MM.1S (cell line): ENCODE measurements at regions not wholly inside any gene's neighbourhood (a gene's known extent, or its start where the extent isn't known, plus 50 kb on each side); places are given as distances from the start of the nearest gene placed in this dataset.
"Not testable (repeated sequence)": the region's sequence is repeated elsewhere in the genome, so short reads cannot be mapped to it uniquely, and the experiment has no call there.

Experiments used
- DNase-seq: peaks from one replicate; pipeline ENCODE4 v3.0.0-alpha.2; 2015
- H2AFZ ChIP-seq: fragments of 300-600 bp; sonication (generic); 2 replicates; pipeline ENCODE4 v1.6.0; 2016; ENCODE audit warnings: antibody characterized with exemption, low read length
- H3F3A ChIP-seq: fragments of 300-600 bp; sonication (generic); 2 replicates; pipeline ENCODE4 v1.6.1; 2016; ENCODE audit warnings: mild to moderate bottlenecking, antibody characterized with exemption, low read length, moderate library complexity, mixed read lengths; ENCODE audit not compliant: insufficient read depth
- H3K27ac ChIP-seq: fragments of 300-600 bp; sonication (generic); 2 replicates; pipeline ENCODE4 v1.5.1; 2016; ENCODE audit warnings: mild to moderate bottlenecking, low read length
- H3K27me3 ChIP-seq: fragments of 300-600 bp; sonication (generic); replicated peaks from 2 replicates; pipeline ENCODE4 v1.6.0; 2016; ENCODE audit warnings: low read length; ENCODE audit not compliant: insufficient read depth
- H3K36me3 ChIP-seq: fragments of 300-600 bp; sonication (generic); replicated peaks from 2 replicates; pipeline ENCODE4 v1.6.1; 2016; ENCODE audit warnings: mild to moderate bottlenecking, low read length, mixed read lengths; ENCODE audit not compliant: insufficient read depth
- H3K4me1 ChIP-seq: fragments of 300-600 bp; sonication (generic); 2 replicates; pipeline ENCODE4 v1.6.1; 2016; ENCODE audit warnings: low read length, mixed read lengths
- H3K4me2 ChIP-seq: fragments of 300-600 bp; sonication (generic); 2 replicates; pipeline ENCODE4 v1.6.0; 2016; ENCODE audit warnings: low read depth, low read length
- H3K4me3 ChIP-seq: fragments of 300-600 bp; sonication (generic); 2 replicates; pipeline ENCODE4 v1.5.1; 2016; ENCODE audit warnings: low read length, mixed read lengths
- H3K79me2 ChIP-seq: fragments of 300-600 bp; sonication (generic); 2 replicates; pipeline ENCODE4 v1.6.1; 2016; ENCODE audit warnings: mixed run types, low read length, mixed read lengths
- H3K9ac ChIP-seq: fragments of 300-600 bp; sonication (generic); 2 replicates; pipeline ENCODE4 v1.6.1; 2016; ENCODE audit warnings: low read length, mixed read lengths
- H3K9me2 ChIP-seq: fragments of 300-600 bp; sonication (generic); replicated peaks from 2 replicates; pipeline ENCODE4 v1.6.1; 2016; ENCODE audit warnings: mild to moderate bottlenecking, low read length, mixed read lengths; ENCODE audit not compliant: insufficient read depth
- H3K9me3 ChIP-seq: fragments of 300-600 bp; sonication (generic); replicated peaks from 2 replicates; pipeline ENCODE4 v1.6.1; 2016; ENCODE audit warnings: mild to moderate bottlenecking, low read length, mixed read lengths; ENCODE audit not compliant: insufficient read depth
- H4K20me1 ChIP-seq: fragments of 300-600 bp; sonication (generic); 2 replicates; pipeline ENCODE4 v1.6.1; 2016; ENCODE audit warnings: mild to moderate bottlenecking, low read length, moderate library complexity, mixed read lengths; ENCODE audit not compliant: insufficient read depth
- CTCF ChIP-seq: fragments of 300-600 bp; sonication (generic); IDR thresholded peaks from 2 replicates; pipeline ENCODE4 v1.5.1; 2016; ENCODE audit warnings: antibody characterized with exemption, low read length, mixed read lengths
- EZH2 ChIP-seq: fragments of 300-600 bp; sonication (generic); optimal IDR thresholded peaks from 2 replicates; pipeline ENCODE3; 2017; ENCODE audit warnings: low read depth, mild to moderate bottlenecking, antibody characterized with exemption, low read length, mixed read lengths
- EZH2phosphoT487 ChIP-seq: fragments of 300-600 bp; sonication (generic); IDR thresholded peaks from 2 replicates; pipeline ENCODE4 v1.6.1; 2018; ENCODE audit warnings: antibody characterized with exemption, low read length

DNA sequence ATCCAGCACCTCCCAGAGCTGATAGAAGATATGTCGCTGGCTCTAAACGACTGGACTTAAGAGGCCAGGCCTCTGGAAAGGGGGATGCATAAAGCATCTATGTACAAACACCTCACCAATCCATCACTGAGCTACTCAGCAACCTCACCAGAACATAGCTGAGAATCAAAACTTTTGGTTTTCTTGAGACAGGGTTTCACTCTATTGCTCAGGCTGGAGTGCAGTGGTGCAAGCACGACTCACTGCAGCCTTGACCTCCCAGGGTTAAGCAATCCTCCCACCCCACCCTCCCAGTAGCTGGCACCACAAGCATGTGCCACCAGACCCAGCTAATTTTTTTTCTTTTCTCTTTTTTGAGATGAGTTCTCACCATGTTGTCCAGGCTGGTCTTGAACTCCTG, 62.9 kb upstream of the MSH6 start:
- Histone ChIP-seq H3K4me3 (no peak overlapping the region), H3K4me2 (no peak overlapping the region), H3K4me1 (no peaks in the 10 kb centered on the region), H3K36me3 (no peaks in the 10 kb centered on the region), H3F3A (no peaks in the 10 kb centered on the region), H2AFZ (no peak overlapping the region), H3K27ac (no peak overlapping the region), H3K9me3 (no peaks in the 10 kb centered on the region), H3K9me2 (no peaks in the 10 kb centered on the region), H4K20me1 (no peaks in the 10 kb centered on the region), H3K9ac (no peak overlapping the region), H3K79me2 (no peaks in the 10 kb centered on the region), H3K27me3 (no peaks in the 10 kb centered on the region)
- no peak for TF ChIP-seq EZH2phosphoT487
- no peak for TF ChIP-seq EZH2
- no peak for TF ChIP-seq CTCF
- DNase-seq, result no peak

DNA sequence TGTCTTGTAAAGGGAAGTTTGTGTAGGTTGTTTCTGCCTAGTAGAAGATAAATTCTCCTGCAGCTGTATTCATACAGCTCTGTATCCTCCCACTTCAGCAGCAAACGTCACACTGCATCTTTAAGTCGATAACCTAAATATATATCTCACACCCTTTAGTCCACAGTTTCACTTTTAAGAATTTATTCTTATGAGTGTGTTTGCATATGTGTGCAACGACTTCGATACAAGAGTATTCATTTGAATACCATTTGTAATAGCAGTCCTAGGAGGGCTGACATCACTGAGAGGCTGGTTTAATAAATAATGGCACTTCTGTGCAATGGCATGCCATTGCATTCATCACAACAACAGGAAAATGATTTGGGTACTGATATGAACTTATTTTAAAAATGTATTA, 63.8 kb upstream of the MSH6 start:
- H3K4me1 ChIP-seq, result no peaks in the 10 kb centered on the region
- no peak overlapping the region for H3K9ac ChIP-seq
- H3K4me2 ChIP-seq, result no peak overlapping the region

GRCh38 chr2:47716307-47716706, 66.6 kb upstream of the MSH6 start:
- not testable (repeated sequence) for H3K4me2 ChIP-seq, H3K79me2 ChIP-seq, H3K9me3 ChIP-seq, H3F3A ChIP-seq, H3K36me3 ChIP-seq, H3K9ac ChIP-seq, H3K4me3 ChIP-seq, H3K4me1 ChIP-seq, H3K27me3 ChIP-seq, H4K20me1 ChIP-seq, H3K27ac ChIP-seq, H3K9me2 ChIP-seq, H2AFZ ChIP-seq, DNase-seq

More for the DNA sequence above, 63.8 kb upstream of the MSH6 start:
- Histone ChIP-seq H3K27me3 (no peaks in the 10 kb centered on the region), H3F3A (no peaks in the 10 kb centered on the region), H3K9me2 (no peaks in the 10 kb centered on the region), H3K79me2 (no peaks in the 10 kb centered on the region), H3K9me3 (no peaks in the 10 kb centered on the region), H3K4me3 (no peak overlapping the region), H3K27ac (no peak overlapping the region), H4K20me1 (no peaks in the 10 kb centered on the region), H2AFZ (no peak overlapping the region), H3K36me3 (no peaks in the 10 kb centered on the region)
- TF ChIP-seq EZH2phosphoT487 (no peak), CTCF (no peak), EZH2 (no peak)
- DNase-seq, result no peak

GRCh38 chr2:47715552-47715951, 67.4 kb upstream of the MSH6 start:
- Histone ChIP-seq H3K4me2 (no peak overlapping the region), H4K20me1 (no peaks in the 10 kb centered on the region), H3K27ac (no peak overlapping the region), H3K4me3 (no peak overlapping the region), H3K27me3 (no peaks in the 10 kb centered on the region), H3K36me3 (no peaks in the 10 kb centered on the region), H3K9me3 (no peaks in the 10 kb centered on the region), H3K79me2 (no peaks in the 10 kb centered on the region), H3K9ac (no peak overlapping the region), H3K4me1 (no peaks in the 10 kb centered on the region), H3F3A (no peaks in the 10 kb centered on the region), H3K9me2 (no peaks in the 10 kb centered on the region), H2AFZ (no peak overlapping the region)
- no peak for TF ChIP-seq EZH2phosphoT487
- no peak for TF ChIP-seq CTCF
- DNase-seq, result no peak
